ENCODE measurements at regions not wholly inside any gene's neighbourhood (a gene's known extent, or its start where the extent isn't known, plus 50 kb on each side); places are given as distances from the start of the nearest gene placed in this dataset.

DNA sequence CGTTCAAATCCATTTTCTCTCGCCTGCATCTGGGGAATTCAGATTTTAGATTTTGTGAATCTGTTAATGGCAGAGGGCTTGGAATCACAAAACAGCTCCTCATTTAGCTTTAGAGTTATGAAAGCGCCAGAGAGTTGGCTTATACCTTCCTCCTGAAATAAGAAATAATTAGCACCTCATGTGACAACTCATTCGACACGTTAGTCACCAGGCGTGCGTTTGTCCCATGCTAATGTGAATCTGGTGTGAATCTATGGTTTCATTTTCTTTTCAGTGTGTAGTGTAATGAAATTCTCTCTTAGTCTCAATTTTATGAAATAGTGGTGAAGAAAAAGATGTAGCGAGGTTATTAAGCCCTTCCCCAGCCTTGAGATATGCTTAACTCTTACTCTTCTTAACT lies 89.4 kb downstream of the EDEM1 start:
- DNase-seq: no peak
- intact Hi-C loops (cut with DNase I; ENCODE audit: low total_unique reads): no loop called here

GRCh38 chr3:5277612-5278236 lies 90.2 kb downstream of the EDEM1 start:
- Histone ChIP-seq H3K36me3 (no peaks in the 10 kb centered on the region), H3K9me3 (no peaks in the 10 kb centered on the region), H3K4me1 (no peaks in the 10 kb centered on the region), H3K27ac (no peak overlapping the region), H3K27me3 (no peaks in the 10 kb centered on the region), H3K4me3 (no peak overlapping the region)
- no peak for DNase-seq
- intact Hi-C loops (cut with DNase I; ENCODE audit: low total_unique reads): no loop called here
- no peak for TF ChIP-seq POLR2A (IDR thresholded peaks at IDR 0.05)
- TF ChIP-seq, protein P1, sequence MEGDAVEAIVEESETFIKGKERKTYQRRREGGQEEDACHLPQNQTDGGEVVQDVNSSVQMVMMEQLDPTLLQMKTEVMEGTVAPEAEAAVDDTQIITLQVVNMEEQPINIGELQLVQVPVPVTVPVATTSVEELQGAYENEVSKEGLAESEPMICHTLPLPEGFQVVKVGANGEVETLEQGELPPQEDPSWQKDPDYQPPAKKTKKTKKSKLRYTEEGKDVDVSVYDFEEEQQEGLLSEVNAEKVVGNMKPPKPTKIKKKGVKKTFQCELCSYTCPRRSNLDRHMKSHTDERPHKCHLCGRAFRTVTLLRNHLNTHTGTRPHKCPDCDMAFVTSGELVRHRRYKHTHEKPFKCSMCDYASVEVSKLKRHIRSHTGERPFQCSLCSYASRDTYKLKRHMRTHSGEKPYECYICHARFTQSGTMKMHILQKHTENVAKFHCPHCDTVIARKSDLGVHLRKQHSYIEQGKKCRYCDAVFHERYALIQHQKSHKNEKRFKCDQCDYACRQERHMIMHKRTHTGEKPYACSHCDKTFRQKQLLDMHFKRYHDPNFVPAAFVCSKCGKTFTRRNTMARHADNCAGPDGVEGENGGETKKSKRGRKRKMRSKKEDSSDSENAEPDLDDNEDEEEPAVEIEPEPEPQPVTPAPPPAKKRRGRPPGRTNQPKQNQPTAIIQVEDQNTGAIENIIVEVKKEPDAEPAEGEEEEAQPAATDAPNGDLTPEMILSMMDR (IDR thresholded peaks at IDR 0.05): no peak

More for the DNA sequence above, 89.4 kb downstream of the EDEM1 start:
- Histone ChIP-seq H3K27me3 (no peaks in the 10 kb centered on the region), H3K9me3 (no peaks in the 10 kb centered on the region), H3K4me1 (no peaks in the 10 kb centered on the region), H3K36me3 (no peaks in the 10 kb centered on the region), H3K4me3 (no peak overlapping the region), H3K27ac (no peak overlapping the region)
- TF ChIP-seq, protein P1 (IDR thresholded peaks at IDR 0.05): no peak
- no peak for TF ChIP-seq POLR2A (IDR thresholded peaks at IDR 0.05)

DNA sequence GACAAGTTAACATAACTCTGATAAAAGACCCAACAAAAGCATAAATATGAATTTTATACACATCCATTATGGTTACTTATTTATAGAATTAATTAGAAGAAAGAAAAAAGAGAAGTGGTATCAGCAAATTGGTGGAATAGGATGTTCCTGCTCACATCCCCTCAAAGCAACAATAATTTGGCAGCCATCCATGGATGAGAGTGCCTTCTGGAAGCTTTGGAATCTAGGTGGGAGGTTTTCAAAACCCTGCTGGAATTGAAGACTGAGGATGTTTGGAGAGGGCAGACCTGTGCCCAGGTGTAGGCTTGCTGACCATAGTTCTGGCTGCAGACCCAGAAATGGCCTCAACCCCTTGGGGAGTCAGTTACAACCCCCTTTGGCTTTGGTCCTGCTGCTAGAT lies 91.2 kb downstream of the EDEM1 start:
- no peak for DNase-seq
- H3K4me3 ChIP-seq: no peak overlapping the region
- TF ChIP-seq, protein P1 (IDR thresholded peaks at IDR 0.05): no peak
- no peak for TF ChIP-seq POLR2A (IDR thresholded peaks at IDR 0.05)
- H3K36me3 ChIP-seq: no peaks in the 10 kb centered on the region
- no peaks in the 10 kb centered on the region for H3K27me3 ChIP-seq
- intact Hi-C loops (cut with DNase I; ENCODE audit: low total_unique reads): no loop called here
- no peaks in the 10 kb centered on the region for H3K4me1 ChIP-seq
- no peaks in the 10 kb centered on the region for H3K9me3 ChIP-seq
- H3K27ac ChIP-seq: no peak overlapping the region

GRCh38 chr3:5282703-5283102 lies 95.2 kb downstream of the EDEM1 start:
- TF ChIP-seq POLR2A (IDR thresholded peaks at IDR 0.05): no peak
- TF ChIP-seq, protein P1 (IDR thresholded peaks at IDR 0.05): no peak
- Histone ChIP-seq H3K27me3 (no peaks in the 10 kb centered on the region), H3K36me3 (no peaks in the 10 kb centered on the region), H3K4me1 (no peaks in the 10 kb centered on the region), H3K27ac (no peak overlapping the region), H3K9me3 (no peaks in the 10 kb centered on the region), H3K4me3 (no peak overlapping the region)
- intact Hi-C loops (cut with DNase I; ENCODE audit: low total_unique reads): no loop called here
- DNase-seq: no peak

DNA sequence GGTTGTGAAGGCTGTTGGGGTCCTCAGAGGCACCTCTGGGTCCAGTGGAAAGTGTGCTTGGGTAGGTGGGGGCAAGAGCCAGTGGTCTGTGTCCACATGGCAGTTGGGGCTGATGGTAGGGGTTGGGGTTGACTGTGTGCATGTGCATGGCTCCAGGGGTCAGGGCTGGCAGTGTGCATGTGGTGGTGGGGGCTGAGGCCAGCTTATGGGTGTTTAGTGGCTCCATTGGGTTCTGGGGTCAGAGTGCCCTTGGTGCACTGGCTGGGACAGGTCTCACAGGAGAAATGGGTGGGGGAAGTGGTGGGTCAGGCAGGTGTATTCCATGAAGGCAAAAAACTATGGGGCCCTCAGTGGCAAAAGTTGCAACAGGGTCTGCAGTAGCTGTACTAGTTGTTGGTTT lies 97.9 kb downstream of the EDEM1 start:
- Histone ChIP-seq H3K9me3 (no peaks in the 10 kb centered on the region), H3K4me1 (no peaks in the 10 kb centered on the region), H3K36me3 (no peaks in the 10 kb centered on the region), H3K4me3 (no peak overlapping the region), H3K27me3 (no peaks in the 10 kb centered on the region), H3K27ac (no peak overlapping the region)
- no peak for TF ChIP-seq POLR2A (IDR thresholded peaks at IDR 0.05)
- TF ChIP-seq, protein P1 (IDR thresholded peaks at IDR 0.05): no peak
- intact Hi-C loops (cut with DNase I; ENCODE audit: low total_unique reads): no loop called here
- DNase-seq: no peak
